ENCODE measurements at regions not wholly inside any gene's neighbourhood (a gene's known extent, or its start where the extent isn't known, plus 50 kb on each side); places are given as distances from the start of the nearest gene placed in this dataset.

DNA sequence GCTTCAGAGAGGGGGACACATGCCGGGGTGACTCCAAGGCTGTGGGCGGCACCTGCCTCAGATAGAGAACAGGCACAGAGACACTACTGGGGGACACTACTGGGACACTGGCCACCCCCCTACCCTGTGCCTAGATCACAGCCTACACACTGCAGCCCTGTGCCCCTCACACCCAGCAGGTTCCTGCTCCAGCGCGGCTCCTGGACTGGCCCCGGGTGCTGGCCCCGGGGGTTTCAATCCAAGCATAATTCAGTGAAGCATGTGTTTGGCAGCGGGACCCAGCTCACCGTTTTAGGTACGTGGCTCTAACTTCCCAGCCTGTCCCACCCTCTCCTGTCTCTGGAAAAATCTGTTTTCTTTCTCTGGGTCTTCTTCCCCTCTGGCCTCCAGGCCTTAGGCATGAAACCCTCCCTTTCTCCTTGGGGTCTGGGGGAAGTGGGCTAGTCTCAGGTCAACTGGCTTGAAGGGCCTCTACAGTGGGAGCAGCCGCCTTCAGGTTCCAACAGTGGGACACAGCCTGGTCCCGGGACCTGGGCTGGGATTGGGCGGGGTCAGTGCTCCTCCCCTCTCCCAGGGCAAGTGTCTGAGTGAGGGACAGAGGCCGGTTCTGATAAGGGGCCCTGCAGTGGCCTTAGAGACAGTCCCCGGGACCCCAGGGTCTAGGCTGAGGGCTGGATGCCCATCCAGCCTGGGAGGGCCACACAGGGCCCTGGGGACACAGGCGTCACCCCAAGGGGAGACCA lies 98.8 kb downstream of the CRYBB2 start:
- TF ChIP-seq, protein P1, sequence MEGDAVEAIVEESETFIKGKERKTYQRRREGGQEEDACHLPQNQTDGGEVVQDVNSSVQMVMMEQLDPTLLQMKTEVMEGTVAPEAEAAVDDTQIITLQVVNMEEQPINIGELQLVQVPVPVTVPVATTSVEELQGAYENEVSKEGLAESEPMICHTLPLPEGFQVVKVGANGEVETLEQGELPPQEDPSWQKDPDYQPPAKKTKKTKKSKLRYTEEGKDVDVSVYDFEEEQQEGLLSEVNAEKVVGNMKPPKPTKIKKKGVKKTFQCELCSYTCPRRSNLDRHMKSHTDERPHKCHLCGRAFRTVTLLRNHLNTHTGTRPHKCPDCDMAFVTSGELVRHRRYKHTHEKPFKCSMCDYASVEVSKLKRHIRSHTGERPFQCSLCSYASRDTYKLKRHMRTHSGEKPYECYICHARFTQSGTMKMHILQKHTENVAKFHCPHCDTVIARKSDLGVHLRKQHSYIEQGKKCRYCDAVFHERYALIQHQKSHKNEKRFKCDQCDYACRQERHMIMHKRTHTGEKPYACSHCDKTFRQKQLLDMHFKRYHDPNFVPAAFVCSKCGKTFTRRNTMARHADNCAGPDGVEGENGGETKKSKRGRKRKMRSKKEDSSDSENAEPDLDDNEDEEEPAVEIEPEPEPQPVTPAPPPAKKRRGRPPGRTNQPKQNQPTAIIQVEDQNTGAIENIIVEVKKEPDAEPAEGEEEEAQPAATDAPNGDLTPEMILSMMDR (conservative IDR thresholded peaks at IDR 0.05; ENCODE audit: low read depth in 2 of 2) = no peak
- TF ChIP-seq JUNB (IDR thresholded peaks at IDR 0.05; ENCODE audit: unreplicated experiment) (no peak), EZH2 (IDR thresholded peaks at IDR 0.05; ENCODE audit: low read depth, unreplicated experiment) (no peak), EZH2phosphoT487 (IDR thresholded peaks at IDR 0.05; ENCODE audit: unreplicated experiment) (no peak), POLR2AphosphoS5 (IDR thresholded peaks at IDR 0.05; ENCODE audit: low read depth) (no peak), NANOG (IDR thresholded peaks at IDR 0.05; ENCODE audit: borderline replicate concordance) (no peak), STAT1 (IDR thresholded peaks at IDR 0.05; ENCODE audit: unreplicated experiment) (no peak), CREB1 (CRISPR knock-in tag; IDR thresholded peaks at IDR 0.05; ENCODE audit: low read depth) (no peak), ZNF331 (CRISPR knock-in tag; IDR thresholded peaks at IDR 0.05; ENCODE audit: low read depth) (no peak)
- TF ChIP-seq, protein P2, sequence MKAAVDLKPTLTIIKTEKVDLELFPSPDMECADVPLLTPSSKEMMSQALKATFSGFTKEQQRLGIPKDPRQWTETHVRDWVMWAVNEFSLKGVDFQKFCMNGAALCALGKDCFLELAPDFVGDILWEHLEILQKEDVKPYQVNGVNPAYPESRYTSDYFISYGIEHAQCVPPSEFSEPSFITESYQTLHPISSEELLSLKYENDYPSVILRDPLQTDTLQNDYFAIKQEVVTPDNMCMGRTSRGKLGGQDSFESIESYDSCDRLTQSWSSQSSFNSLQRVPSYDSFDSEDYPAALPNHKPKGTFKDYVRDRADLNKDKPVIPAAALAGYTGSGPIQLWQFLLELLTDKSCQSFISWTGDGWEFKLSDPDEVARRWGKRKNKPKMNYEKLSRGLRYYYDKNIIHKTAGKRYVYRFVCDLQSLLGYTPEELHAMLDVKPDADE (IDR thresholded peaks at IDR 0.05) = no peak
- TF ChIP-seq, protein P3, sequence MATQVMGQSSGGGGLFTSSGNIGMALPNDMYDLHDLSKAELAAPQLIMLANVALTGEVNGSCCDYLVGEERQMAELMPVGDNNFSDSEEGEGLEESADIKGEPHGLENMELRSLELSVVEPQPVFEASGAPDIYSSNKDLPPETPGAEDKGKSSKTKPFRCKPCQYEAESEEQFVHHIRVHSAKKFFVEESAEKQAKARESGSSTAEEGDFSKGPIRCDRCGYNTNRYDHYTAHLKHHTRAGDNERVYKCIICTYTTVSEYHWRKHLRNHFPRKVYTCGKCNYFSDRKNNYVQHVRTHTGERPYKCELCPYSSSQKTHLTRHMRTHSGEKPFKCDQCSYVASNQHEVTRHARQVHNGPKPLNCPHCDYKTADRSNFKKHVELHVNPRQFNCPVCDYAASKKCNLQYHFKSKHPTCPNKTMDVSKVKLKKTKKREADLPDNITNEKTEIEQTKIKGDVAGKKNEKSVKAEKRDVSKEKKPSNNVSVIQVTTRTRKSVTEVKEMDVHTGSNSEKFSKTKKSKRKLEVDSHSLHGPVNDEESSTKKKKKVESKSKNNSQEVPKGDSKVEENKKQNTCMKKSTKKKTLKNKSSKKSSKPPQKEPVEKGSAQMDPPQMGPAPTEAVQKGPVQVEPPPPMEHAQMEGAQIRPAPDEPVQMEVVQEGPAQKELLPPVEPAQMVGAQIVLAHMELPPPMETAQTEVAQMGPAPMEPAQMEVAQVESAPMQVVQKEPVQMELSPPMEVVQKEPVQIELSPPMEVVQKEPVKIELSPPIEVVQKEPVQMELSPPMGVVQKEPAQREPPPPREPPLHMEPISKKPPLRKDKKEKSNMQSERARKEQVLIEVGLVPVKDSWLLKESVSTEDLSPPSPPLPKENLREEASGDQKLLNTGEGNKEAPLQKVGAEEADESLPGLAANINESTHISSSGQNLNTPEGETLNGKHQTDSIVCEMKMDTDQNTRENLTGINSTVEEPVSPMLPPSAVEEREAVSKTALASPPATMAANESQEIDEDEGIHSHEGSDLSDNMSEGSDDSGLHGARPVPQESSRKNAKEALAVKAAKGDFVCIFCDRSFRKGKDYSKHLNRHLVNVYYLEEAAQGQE (IDR thresholded peaks at IDR 0.05; ENCODE audit: unreplicated experiment) = no peak
- TF ChIP-seq, protein P4, sequence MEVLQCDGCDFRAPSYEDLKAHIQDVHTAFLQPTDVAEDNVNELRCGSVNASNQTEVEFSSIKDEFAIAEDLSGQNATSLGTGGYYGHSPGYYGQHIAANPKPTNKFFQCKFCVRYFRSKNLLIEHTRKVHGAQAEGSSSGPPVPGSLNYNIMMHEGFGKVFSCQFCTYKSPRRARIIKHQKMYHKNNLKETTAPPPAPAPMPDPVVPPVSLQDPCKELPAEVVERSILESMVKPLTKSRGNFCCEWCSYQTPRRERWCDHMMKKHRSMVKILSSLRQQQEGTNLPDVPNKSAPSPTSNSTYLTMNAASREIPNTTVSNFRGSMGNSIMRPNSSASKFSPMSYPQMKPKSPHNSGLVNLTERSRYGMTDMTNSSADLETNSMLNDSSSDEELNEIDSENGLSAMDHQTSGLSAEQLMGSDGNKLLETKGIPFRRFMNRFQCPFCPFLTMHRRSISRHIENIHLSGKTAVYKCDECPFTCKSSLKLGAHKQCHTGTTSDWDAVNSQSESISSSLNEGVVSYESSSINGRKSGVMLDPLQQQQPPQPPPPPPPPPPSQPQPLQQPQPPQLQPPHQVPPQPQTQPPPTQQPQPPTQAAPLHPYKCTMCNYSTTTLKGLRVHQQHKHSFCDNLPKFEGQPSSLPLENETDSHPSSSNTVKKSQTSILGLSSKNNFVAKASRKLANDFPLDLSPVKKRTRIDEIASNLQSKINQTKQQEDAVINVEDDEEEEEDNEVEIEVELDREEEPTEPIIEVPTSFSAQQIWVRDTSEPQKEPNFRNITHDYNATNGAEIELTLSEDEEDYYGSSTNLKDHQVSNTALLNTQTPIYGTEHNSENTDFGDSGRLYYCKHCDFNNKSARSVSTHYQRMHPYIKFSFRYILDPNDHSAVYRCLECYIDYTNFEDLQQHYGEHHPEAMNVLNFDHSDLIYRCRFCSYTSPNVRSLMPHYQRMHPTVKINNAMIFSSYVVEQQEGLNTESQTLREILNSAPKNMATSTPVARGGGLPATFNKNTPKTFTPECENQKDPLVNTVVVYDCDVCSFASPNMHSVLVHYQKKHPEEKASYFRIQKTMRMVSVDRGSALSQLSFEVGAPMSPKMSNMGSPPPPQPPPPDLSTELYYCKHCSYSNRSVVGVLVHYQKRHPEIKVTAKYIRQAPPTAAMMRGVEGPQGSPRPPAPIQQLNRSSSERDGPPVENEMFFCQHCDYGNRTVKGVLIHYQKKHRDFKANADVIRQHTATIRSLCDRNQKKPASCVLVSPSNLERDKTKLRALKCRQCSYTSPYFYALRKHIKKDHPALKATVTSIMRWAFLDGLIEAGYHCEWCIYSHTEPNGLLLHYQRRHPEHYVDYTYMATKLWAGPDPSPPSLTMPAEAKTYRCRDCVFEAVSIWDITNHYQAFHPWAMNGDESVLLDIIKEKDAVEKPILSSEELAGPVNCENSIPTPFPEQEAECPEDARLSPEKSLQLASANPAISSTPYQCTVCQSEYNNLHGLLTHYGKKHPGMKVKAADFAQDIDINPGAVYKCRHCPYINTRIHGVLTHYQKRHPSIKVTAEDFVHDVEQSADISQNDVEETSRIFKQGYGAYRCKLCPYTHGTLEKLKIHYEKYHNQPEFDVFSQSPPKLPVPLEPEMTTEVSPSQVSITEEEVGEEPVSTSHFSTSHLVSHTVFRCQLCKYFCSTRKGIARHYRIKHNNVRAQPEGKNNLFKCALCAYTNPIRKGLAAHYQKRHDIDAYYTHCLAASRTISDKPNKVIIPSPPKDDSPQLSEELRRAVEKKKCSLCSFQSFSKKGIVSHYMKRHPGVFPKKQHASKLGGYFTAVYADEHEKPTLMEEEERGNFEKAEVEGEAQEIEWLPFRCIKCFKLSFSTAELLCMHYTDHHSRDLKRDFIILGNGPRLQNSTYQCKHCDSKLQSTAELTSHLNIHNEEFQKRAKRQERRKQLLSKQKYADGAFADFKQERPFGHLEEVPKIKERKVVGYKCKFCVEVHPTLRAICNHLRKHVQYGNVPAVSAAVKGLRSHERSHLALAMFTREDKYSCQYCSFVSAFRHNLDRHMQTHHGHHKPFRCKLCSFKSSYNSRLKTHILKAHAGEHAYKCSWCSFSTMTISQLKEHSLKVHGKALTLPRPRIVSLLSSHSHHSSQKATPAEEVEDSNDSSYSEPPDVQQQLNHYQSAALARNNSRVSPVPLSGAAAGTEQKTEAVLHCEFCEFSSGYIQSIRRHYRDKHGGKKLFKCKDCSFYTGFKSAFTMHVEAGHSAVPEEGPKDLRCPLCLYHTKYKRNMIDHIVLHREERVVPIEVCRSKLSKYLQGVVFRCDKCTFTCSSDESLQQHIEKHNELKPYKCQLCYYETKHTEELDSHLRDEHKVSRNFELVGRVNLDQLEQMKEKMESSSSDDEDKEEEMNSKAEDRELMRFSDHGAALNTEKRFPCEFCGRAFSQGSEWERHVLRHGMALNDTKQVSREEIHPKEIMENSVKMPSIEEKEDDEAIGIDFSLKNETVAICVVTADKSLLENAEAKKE (CRISPR knock-in tag; IDR thresholded peaks at IDR 0.05) = no peak

All from GM23338 (cell line).